CD4-positive, alpha-beta T cell (primary cell): ENCODE measurements at regions not wholly inside any gene's neighbourhood (a gene's known extent, or its start where the extent isn't known, plus 50 kb on each side); places are given as distances from the start of the nearest gene placed in this dataset.

ENCODE experiments used
- ATAC-seq: fragments of 200-7000 bp; cut with Tn5 transposase; one replicate; pipeline ENCODE4 v1.10.0; 2022; ENCODE audit warnings: mild to moderate bottlenecking; ENCODE audit not compliant: poor library complexity
- CTCF ChIA-PET: fragments of 350-600 bp; sonication (Branson Sonifier 250); formaldehyde crosslinking; loops from one replicate; lab custom pipeline; 2021; ENCODE audit warnings: antibody characterized with exemption, inconsistent platforms; lab: Charles Lee
- POLR2A ChIA-PET: fragments of 350-600 bp; sonication (Branson Sonifier 250); formaldehyde crosslinking; loops from one replicate; lab custom pipeline; 2021; ENCODE audit warnings: antibody characterized with exemption, inconsistent platforms; lab: Charles Lee
- DNase-seq, 14 experiments: peaks; one replicate each; pipeline ENCODE4 v3.0.0-alpha.2; 2013 to 2020; ENCODE audit warnings: mixed read lengths in 2 of 14
- H3K27ac ChIP-seq, 2 donors: one replicate each; pipeline versions ENCODE4 v1.5.1 to v1.7.0; 2013; ENCODE audit warnings: low read length in 2 of 2, low read depth in 1 of 2, mild to moderate bottlenecking in 1 of 2
- H3K27me3 ChIP-seq, 2 experiments: 1 replicate in 1 of 2; 2 replicates in 1 of 2; pipeline versions ENCODE4 v1.6.1 to v1.7.0; 2013; ENCODE audit warnings: low read length in 2 of 2, control low read depth in 1 of 2, mild to moderate bottlenecking in 1 of 2, moderate library complexity in 1 of 2; ENCODE audit not compliant: insufficient read depth in 2 of 2, control insufficient read depth in 1 of 2
- H3K36me3 ChIP-seq: one replicate; pipeline ENCODE4 v1.6.1; 2013; ENCODE audit warnings: low read length, control low read depth; ENCODE audit not compliant: insufficient read depth
- H3K4me1 ChIP-seq: one replicate; pipeline ENCODE4 v1.6.1; 2013; ENCODE audit warnings: low read length, control low read depth; ENCODE audit not compliant: insufficient read depth
- H3K4me3 ChIP-seq: one replicate; pipeline ENCODE4 v1.5.1; 2013; ENCODE audit warnings: mild to moderate bottlenecking, low read length, moderate library complexity
- H3K9me3 ChIP-seq, 2 experiments: 1 replicate in 1 of 2; 2 replicates in 1 of 2; pipeline versions ENCODE4 v1.6.1 to v1.7.0; 2013; ENCODE audit warnings: low read length in 2 of 2, mild to moderate bottlenecking in 2 of 2, control low read depth in 1 of 2, moderate library complexity in 1 of 2; ENCODE audit not compliant: control insufficient read depth in 1 of 2, insufficient read depth in 1 of 2
- H3K27ac Mint-ChIP-seq: one replicate; pipeline ENCODE4 v1.8.0; 2020; ENCODE audit warnings: mixed read lengths
- H3K27me3 Mint-ChIP-seq: one replicate; pipeline ENCODE4 v1.8.0; 2021; ENCODE audit warnings: mixed read lengths
- H3K36me3 Mint-ChIP-seq: one replicate; pipeline ENCODE4 v1.8.0; 2021; ENCODE audit warnings: low read depth, mixed read lengths
- H3K4me1 Mint-ChIP-seq: one replicate; pipeline ENCODE4 v1.8.0; 2021; ENCODE audit warnings: low read depth, mixed read lengths
- H3K4me3 Mint-ChIP-seq: one replicate; pipeline ENCODE4 v1.8.0; 2020; ENCODE audit warnings: mild to moderate bottlenecking, mixed read lengths
- H3K9me3 Mint-ChIP-seq: one replicate; pipeline ENCODE4 v1.8.0; 2020; ENCODE audit warnings: mixed read lengths
- intact Hi-C, 2 experiments: fragments of 100-400 bp; cut with DNase I in 1 of 2; cut with micrococcal nuclease in 1 of 2; formaldehyde crosslinking; loops; one replicate each; pipeline versions ENCODE4 v1.15.1 to v1.9.0; 2023 to 2025; cut with DNase I, micrococcal nuclease
- TF ChIP-seq, protein P1 (sequence below): fragments of 200-600 bp; IDR thresholded peaks from one replicate; pipeline ENCODE4 v1.8.0; 2022; ENCODE audit warnings: antibody characterized with exemption, mild to moderate bottlenecking

GRCh38 chr2:163182764-163183354, 344.3 kb upstream of the KCNH7 start:
- no peak for ATAC-seq
- CTCF ChIA-PET: no interaction called here
- intact Hi-C loops: no loop called here

DNA sequence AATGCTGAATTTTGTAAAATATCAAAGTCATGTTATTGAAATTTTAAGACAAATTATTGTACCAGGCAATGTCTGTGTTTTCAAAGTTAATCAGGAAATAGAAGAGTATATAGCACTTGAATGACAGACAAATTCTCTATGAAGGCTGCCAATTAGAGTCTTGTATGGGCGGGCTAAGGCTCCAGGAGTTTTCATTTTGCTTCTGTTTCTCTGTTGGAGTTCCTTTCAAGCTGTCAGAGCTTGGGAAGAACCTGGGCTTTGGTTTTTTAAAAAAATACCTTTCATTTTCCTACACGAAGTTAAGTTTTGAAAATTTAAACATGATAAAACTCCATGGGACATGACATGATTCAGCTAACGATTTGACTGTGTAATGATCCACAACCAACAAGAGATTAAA, 339.0 kb upstream of the KCNH7 start:
- CTCF ChIA-PET: no interaction called here
- intact Hi-C loops: no loop called here

More at GRCh38 chr2:163182764-163183354, 344.3 kb upstream of the KCNH7 start:
- Histone ChIP-seq H3K9me3 (no peaks in the 10 kb centered on the region), H3K4me3 (no peak overlapping the region), H3K27me3 (no peaks in the 10 kb centered on the region), H3K4me1 (no peaks in the 10 kb centered on the region), H3K27ac (no peak overlapping the region), H3K36me3 (no peaks in the 10 kb centered on the region)
- H3K27me3 Mint-ChIP-seq: no peaks in the 10 kb centered on the region
- no peak overlapping the region for H3K27ac Mint-ChIP-seq
- H3K4me1 Mint-ChIP-seq: no peaks in the 10 kb centered on the region
- no peak for DNase-seq
- H3K36me3 Mint-ChIP-seq: no peaks in the 10 kb centered on the region
- TF ChIP-seq, protein P1, sequence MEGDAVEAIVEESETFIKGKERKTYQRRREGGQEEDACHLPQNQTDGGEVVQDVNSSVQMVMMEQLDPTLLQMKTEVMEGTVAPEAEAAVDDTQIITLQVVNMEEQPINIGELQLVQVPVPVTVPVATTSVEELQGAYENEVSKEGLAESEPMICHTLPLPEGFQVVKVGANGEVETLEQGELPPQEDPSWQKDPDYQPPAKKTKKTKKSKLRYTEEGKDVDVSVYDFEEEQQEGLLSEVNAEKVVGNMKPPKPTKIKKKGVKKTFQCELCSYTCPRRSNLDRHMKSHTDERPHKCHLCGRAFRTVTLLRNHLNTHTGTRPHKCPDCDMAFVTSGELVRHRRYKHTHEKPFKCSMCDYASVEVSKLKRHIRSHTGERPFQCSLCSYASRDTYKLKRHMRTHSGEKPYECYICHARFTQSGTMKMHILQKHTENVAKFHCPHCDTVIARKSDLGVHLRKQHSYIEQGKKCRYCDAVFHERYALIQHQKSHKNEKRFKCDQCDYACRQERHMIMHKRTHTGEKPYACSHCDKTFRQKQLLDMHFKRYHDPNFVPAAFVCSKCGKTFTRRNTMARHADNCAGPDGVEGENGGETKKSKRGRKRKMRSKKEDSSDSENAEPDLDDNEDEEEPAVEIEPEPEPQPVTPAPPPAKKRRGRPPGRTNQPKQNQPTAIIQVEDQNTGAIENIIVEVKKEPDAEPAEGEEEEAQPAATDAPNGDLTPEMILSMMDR: no peak
- no peak overlapping the region for H3K4me3 Mint-ChIP-seq
- H3K9me3 Mint-ChIP-seq: peaks cover 2% of the 10 kb centered on the region
- POLR2A ChIA-PET: no interaction called here

GRCh38 chr2:163175294-163175693, 336.7 kb upstream of the KCNH7 start:
- CTCF ChIA-PET: no interaction called here
- H3K9me3 Mint-ChIP-seq: no peaks in the 10 kb centered on the region

More for the DNA sequence above, 339.0 kb upstream of the KCNH7 start:
- POLR2A ChIA-PET: no interaction called here
- Histone ChIP-seq H3K4me3 (no peak overlapping the region), H3K27ac (no peak overlapping the region), H3K36me3 (no peaks in the 10 kb centered on the region), H3K4me1 (no peaks in the 10 kb centered on the region), H3K27me3 (no peaks in the 10 kb centered on the region), H3K9me3 (no peaks in the 10 kb centered on the region)
- Mint-ChIP-seq H3K4me1 (no peaks in the 10 kb centered on the region), H3K9me3 (no peaks in the 10 kb centered on the region), H3K4me3 (no peak overlapping the region), H3K27ac (no peak overlapping the region), H3K27me3 (no peaks in the 10 kb centered on the region), H3K36me3 (no peaks in the 10 kb centered on the region)
- TF ChIP-seq, protein P1: no peak
- ATAC-seq (no peak), DNase-seq (no peak)

More at GRCh38 chr2:163175294-163175693, 336.7 kb upstream of the KCNH7 start:
- POLR2A ChIA-PET: no interaction called here
- Mint-ChIP-seq H3K4me3 (no peak overlapping the region), H3K36me3 (no peaks in the 10 kb centered on the region), H3K27ac (no peak overlapping the region), H3K4me1 (no peaks in the 10 kb centered on the region), H3K27me3 (no peaks in the 10 kb centered on the region)
- H3K36me3 ChIP-seq: no peaks in the 10 kb centered on the region
- H3K27me3 ChIP-seq: no peaks in the 10 kb centered on the region
- no peaks in the 10 kb centered on the region for H3K4me1 ChIP-seq
- no peak overlapping the region for H3K4me3 ChIP-seq
- intact Hi-C loops: no loop called here
- DNase-seq (no peak), ATAC-seq (no peak)
- H3K9me3 ChIP-seq: no peaks in the 10 kb centered on the region
- H3K27ac ChIP-seq: no peak overlapping the region
- TF ChIP-seq, protein P1: no peak
